ENCODE measurements at regions not wholly inside any gene's neighbourhood (a gene's known extent, or its start where the extent isn't known, plus 50 kb on each side); places are given as distances from the start of the nearest gene placed in this dataset.
A peak's percentile ranks its signal among the peaks of the same experiment; 100 is the strongest.
"Not testable (repeated sequence)": the region's sequence is repeated elsewhere in the genome, so short reads cannot be mapped to it uniquely, and the experiment has no call there.

DNA sequence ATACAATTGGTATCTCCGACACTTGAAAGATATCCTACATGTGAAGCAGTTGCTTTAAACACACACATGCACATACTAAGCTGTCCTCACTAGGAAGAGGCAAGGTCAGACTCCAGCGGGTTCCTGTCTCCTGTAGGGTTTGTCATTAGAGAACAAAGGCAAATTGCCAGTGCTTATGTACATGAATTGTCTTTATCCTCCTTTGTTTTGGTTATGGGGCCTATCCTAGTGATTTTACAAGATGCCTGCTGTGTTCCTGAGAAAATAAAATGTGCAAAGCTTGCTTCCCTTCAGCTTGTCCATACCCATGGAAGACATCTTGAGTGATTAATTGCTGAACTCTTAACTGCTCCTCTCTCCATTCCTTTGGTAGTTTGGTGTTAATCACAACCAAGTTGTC, 86.7 kb upstream of the SLC39A10 start:
- peak; percentile 80 for DNase-seq

DNA sequence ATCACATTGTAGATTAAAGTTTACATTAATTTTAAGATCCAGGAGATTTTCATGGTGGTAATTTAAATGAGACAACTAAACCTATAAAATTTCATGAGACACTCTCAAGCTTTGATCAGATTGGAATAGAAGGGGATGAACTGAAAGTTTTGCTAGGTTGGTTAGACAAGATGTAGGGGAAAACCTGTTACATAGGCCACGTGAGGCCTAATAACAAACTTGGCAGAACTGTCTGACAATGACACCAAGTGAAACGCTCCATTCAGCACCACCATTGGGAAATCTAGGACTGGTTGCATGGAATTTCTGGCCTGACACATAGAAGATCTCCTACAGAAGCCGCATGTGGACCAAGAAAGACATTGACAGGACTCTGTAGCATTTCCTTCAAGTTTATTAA, 87.8 kb upstream of the SLC39A10 start:
- no peak for DNase-seq

- DNase-seq, result not testable (repeated sequence)
Observed at GRCh38 chr2:195564625-195565135, 92.3 kb upstream of the SLC39A10 start.

- no peak for DNase-seq
Observed at GRCh38 chr2:195563857-195564512, 93.0 kb upstream of the SLC39A10 start.

DNA sequence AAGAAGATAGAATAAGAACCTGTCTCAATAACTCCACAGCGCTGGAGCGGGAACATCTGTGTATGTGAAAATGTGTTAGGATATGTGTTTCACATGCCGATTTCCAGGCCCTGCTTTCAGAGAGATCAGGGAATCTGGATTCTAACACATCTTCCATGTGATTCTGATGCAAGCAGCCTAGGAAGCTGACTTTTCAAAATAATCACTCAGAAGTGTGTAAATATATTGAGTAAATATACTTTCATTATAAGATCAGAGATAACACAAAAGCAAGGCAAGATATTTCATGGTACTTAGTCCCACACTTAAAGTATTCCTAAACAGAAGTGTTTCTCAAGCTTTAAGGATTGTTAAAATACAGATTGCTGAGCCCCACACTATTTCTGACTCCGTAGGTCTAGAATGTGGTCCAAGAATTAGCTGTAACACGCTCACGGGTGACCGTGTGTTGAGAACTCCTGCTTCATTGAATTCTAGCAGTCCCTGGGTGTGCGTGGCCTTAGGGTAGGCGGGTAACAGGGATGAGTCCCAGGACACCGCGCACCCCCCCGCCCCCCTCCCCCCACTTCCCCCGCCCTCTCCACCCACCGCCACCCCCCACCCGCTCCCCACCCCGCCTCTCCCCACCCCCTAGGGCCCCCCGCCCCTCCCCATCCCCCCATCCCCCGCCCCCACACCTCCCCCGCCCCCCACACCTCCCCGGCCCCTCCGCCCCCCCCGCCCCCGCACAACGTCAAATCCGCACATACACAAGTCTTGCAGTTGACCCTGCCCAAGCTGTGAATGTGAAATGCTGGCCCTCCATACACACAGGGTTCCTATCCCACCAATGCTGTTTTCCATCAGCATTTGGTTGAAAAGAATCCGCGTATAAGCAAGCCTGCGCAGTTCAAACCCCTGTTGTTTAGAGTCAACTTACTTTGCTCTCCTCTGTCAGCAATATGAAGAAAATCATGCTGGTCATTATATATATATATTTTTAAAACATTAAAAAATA, 94.2 kb upstream of the SLC39A10 start:
- DNase-seq, result no peak

GRCh38 chr2:195561116-195561921, 95.7 kb upstream of the SLC39A10 start:
- DNase-seq, result no peak

DNA sequence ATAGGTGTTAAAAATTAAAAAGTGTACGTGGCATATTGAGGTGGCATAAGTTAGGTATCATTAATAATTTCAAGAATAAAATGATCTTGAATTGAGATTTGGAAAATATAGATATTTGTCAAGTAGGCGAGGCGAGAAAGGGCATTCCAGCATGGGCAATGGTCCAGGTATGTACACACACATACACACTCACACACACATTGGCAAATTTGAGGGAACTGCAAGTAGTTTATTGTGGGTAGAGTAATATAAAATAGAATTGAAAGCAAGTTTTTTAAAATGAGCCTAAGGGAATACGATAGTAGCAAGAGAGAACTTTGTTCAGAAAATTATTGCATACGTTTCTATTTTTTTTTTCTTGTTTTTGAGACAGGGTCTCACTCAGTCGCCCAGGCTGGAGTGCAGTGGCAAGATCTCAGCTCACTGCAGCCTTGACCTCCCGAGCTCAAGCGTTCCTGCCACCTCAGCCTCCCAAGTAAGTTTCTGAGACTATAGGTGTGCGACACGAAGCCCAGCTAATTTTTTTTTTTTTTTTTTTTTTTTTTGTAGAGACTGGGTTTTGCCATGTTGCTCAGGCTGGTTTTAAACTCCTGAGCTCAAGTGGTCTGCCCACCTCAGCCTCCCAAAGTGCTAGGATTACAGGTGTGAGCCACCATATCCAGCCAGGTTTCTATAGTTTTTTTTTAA, 96.7 kb upstream of the SLC39A10 start:
- no peak for DNase-seq

DNA sequence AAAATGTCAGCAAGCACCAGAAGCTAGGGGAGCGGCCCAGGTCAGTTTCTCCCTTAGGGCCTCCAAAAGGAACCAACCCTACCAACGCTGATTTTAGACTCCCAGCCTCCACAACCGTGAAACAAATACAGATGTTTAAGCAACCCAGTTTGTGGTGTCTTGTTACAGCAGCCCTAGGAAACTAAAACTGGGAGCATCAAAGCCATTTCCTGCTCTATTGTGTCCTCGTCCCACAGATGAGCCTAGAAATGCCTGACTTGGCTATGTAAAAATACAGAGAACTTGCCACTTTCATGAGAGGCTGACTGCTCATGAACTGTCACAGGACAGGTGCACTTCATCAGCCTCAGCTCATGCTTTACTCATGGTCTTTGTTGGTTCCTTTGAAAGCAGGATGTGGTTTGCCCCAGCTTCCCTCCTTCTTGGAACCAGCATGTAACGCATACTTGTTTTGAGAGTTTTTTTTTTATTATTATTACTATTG, 97.6 kb upstream of the SLC39A10 start:
- DNase-seq, result no peak

- DNase-seq, result no peak
Observed at GRCh38 chr2:195555971-195556370, 101.1 kb upstream of the SLC39A10 start.

DNA sequence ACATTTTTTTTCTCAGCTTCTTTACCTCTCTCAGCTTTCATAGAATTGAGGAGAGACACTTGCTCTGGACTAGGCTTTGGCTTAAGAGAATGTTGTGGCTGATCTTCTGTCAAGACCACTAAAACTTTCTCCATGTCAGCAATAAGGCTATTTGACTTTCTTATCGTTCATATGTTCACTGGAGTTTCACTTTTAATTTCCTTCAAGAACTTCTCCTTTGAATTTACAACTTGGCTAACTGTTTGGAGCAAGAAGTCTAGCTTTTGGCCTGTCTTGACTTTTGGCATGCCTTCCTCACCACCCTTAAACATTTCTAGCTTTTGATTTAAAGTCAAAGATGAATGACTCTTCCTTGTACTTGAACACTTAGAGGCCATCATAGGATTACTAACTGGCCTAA, 104.4 kb upstream of the SLC39A10 start:
- no peak for DNase-seq

DNA sequence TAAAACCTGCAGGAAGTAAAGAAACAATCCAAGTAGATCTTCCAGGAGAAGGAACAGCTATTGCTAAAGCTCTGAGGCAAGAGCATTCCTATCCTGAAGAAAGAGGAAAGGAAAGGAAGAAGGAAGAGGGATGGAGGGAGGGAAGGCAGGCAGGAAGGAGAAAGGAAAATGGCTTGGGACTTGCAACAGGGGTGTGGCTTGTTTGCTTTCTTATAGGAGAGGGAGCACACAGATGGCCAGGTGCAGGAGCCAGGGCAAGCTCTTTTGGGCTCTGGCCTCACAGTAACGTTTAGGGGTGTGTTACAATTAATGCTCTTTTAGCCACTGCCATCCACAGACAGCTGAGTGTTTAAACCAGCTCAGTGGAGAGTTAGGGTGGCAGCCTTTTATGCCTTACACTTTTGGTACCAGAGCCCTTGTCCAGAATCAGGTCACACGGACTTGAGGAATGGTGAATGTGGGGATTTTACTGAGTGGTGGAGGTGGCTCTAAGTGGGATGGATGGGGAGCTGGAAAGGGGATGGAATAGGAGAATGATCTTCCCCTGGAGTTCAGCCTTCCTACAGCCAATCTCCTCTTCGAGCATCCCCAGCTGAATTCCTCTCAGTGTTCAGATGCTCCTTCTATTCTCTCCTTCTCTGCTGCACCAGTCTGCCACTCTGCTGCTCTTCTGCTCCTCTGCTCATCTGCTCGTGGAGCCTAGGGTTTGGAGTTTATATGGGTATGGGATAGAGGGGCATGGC, 108.7 kb upstream of the SLC39A10 start:
- no peak for DNase-seq

DNA sequence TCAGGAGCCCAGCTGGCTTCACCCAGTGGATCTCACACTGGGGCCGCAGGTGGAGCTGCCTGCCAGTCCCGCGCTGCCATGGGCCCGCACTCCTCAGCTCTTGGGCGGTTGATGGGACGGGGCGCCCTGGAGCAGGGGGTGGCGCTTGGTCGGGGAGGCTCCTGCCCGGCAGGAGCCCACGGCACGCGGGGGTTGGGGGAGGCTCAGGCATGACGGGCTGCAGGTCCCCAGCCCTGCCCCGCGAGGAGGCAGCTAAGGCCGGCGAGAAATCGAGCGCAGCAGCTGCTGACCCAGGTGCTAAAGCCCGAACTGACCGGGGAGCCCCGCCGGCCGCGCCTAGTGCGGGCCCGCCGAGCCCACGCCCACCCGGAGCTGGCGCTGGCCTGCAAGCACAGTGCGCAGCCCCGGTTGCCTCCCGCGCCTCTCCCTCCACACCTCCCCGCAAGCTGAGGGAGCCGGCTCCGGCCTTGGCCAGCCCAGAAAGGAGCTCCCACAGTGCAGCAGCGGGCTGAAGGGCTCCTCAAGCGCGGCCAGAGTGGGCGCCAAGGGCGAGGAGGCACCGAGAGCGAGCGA, 109.7 kb upstream of the SLC39A10 start:
- DNase-seq, result not testable (repeated sequence)

- no peak for DNase-seq
Observed at GRCh38 chr2:195545811-195546210, 111.2 kb upstream of the SLC39A10 start.

DNA sequence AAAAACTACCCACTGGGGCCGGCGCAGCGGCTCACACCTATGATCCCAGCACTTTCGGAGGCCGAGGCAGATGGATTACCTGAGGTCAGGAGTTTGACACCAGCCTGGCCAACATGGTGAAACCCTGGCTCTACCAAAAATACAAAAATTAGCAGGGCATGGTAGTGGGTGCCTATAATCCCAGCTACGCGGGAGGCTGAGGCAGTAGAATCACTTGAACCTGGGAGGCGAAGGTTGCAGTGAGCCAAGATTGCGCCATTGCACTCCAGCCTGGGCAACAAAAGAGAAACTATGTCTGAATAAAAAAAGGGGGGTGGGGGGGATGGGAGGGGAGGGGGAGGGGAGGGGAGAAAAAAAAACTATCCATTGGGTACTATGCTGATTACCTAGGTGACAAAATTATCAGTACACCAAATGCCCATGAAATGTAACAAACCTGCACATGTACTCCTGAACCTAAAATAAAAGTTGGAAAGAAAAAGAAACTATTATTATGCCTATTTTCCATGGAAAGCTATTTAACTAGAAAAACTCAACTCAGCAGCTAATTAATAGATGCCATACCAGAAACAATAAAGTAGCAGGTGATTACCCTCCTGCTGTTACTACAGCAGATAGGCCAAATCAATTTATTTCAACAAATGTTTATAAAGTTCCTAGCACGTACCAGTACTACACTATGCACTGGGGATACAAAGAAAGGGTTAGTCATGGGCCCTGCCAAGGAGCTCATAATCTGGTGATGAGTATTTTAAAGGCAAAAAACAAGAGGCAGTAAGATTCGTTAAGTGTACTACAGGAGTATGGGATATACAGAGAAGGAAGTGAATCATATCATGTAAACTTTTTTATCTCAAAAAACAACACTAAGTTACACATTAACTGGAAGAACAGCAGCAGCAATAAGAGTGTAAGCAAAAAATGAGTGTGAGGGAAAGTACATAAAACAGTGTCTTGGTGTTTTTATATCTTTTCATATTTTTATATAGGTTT, 112.8 kb upstream of the SLC39A10 start:
- no peak for DNase-seq

- DNase-seq, result no peak
Observed at GRCh38 chr2:195543063-195543462, 114.0 kb upstream of the SLC39A10 start.

DNA sequence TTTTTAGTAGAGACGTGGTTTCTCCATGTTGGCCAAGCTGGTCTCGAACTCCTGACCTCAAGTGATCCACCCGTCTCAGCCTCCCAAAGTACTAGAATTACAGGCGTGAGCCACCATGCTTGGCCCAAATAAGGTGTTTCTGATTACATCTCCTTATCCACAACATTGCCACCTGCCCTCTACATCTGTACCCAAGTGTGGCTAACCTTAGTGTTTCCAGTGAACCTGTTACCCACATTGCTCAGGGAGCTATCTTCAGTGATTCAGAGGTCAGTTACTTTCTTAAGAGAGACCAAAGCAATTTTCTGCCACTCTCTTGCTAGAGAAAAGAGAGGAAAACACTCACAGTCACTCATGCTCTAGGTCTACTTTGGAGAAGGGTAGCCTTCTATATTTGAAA, 115.0 kb upstream of the SLC39A10 start:
- DNase-seq, result no peak

DNA sequence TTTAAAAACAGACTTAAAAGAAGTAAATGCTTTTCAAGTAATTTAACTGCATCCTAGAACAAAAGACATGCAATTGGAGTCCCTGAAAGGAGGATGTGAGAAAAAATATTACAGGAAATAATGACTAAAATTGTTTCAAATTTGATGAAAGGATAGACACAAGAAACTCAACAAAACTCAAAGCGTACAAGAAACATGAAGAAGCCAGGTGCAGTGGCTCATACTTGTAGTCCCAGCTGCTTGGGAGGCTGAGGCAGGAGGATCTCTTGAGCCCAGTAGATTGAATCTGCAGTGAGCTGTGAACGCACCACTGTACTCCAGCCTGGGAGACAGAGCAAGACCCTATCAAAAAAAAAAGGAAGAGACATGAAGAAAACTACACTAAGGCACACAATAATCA, 118.1 kb upstream of the SLC39A10 start:
- no peak for DNase-seq

GRCh38 chr2:195537811-195538210, 119.2 kb upstream of the SLC39A10 start:
- no peak for DNase-seq

DNA sequence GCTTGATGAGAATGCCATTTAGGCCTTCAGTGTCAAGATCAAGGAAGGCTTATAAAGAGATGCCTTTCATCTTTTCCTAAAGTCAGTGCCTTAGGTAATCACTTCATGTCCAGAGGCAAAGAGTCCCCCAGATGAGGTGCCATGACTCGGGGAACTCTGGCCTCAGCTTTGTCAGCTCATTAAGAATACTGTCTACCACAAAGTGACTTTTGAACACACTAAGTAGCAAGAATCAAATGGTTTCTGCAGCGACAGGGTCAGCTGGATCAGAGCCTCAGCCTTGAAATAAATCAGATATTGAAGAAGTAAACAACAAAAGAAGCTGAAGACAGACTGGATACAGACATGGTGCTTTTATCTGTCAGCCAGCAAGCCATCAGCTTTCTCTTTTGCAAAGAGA, 120.1 kb upstream of the SLC39A10 start:
- DNase-seq, result no peak

Measured in NCI-H146 (cell line).